ENCODE measurements at regions not wholly inside any gene's neighbourhood (a gene's known extent, or its start where the extent isn't known, plus 50 kb on each side); places are given as distances from the start of the nearest gene placed in this dataset.

DNA sequence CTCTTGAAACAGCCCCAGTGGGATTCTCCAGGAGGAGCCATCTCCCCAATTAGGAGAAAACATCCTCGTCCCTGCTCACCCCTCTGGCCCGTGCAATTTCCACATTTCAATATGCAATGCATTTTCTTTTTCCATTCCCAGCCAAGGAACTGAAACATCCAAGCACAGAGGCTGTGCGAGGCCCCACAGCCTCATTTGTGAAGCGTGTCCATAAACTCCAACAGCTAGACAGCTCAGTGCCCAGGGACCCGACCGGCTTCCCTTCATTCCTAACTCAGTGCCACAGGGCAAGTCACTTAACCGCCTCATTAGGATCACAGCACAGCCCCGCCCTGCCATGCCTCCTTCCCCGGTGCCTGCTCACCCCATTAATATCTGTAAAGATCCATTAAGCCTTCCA is 204.2 kb upstream of the IGF1R start:
- H3K27ac ChIP-seq: no peak overlapping the region
- no peaks in the 10 kb centered on the region for H3K4me1 ChIP-seq
- H3K9me3 ChIP-seq: no peaks in the 10 kb centered on the region
- intact Hi-C loops (cut with DNase I; ENCODE audit: low total_unique reads) (loop anchor here (10.0 kb wide), 1 partner anchor 631 kb away; no protein-coding TSS in a partner anchor), in situ Hi-C loops (cut with MboI; ENCODE audit: low pct_ligation_motif_present in 1 of 4, low pct_unique_long_range_greater_than_20kb in 1 of 4, low sequenced_read_pairs in 3 of 4) (loop anchor here in 1 of 4 donors (25.0 kb wide), 1 partner anchor 618 kb away; no protein-coding TSS in a partner anchor)
- DNase-seq: no peak
- no peaks in the 10 kb centered on the region for H3K36me3 ChIP-seq
- H3K4me3 ChIP-seq: no peak overlapping the region
- WGBS, 2 donors (ENCODE audit: low coverage in 1 of 2): 51 to 64% methylated on average over 6 to 9 of the region's 9 CpGs
- H3K27me3 ChIP-seq: no peaks in the 10 kb centered on the region
- TF ChIP-seq POLR2AphosphoS5 (IDR thresholded peaks at IDR 0.05): no peak

- Histone ChIP-seq H3K36me3 (no peaks in the 10 kb centered on the region), H3K9me3 (no peaks in the 10 kb centered on the region), H3K27ac (no peak overlapping the region), H3K4me1 (no peaks in the 10 kb centered on the region), H3K27me3 (no peaks in the 10 kb centered on the region), H3K4me3 (no peak overlapping the region)
- in situ Hi-C loops (cut with MboI; ENCODE audit: low pct_ligation_motif_present in 1 of 4, low pct_unique_long_range_greater_than_20kb in 1 of 4, low sequenced_read_pairs in 3 of 4) (loop anchor here in 1 of 4 donors (25.0 kb wide), 1 partner anchor 617 kb away; no protein-coding TSS in a partner anchor), intact Hi-C loops (cut with DNase I; ENCODE audit: low total_unique reads) (loop anchor here (10.0 kb wide), 1 partner anchor 629 kb away; no protein-coding TSS in a partner anchor)
- DNase-seq: no peak
- WGBS, 2 donors (ENCODE audit: low coverage in 1 of 2): 80 to 86% methylated on average over 11 of the region's 11 CpGs
- TF ChIP-seq EP300 (IDR thresholded peaks at IDR 0.05; ENCODE audit: low read depth): no peak
- TF ChIP-seq POLR2A (IDR thresholded peaks at IDR 0.05): no peak
- TF ChIP-seq CTCF (IDR thresholded peaks at IDR 0.05): no peak
- TF ChIP-seq POLR2AphosphoS5 (IDR thresholded peaks at IDR 0.05): no peak
These were observed 203.0 kb upstream of the IGF1R start for GRCh38 chr15:98445315-98445714.

GRCh38 chr15:98446083-98446482 is 202.3 kb upstream of the IGF1R start:
- DNase-seq: no peak
- in situ Hi-C loops (cut with MboI; ENCODE audit: low pct_ligation_motif_present in 1 of 4, low pct_unique_long_range_greater_than_20kb in 1 of 4, low sequenced_read_pairs in 3 of 4): loop anchor here in 1 of 4 donors (25.0 kb wide), 1 partner anchor 616 kb away; no protein-coding TSS in a partner anchor
- Histone ChIP-seq H3K27ac (no peak overlapping the region), H3K36me3 (no peaks in the 10 kb centered on the region), H3K9me3 (no peaks in the 10 kb centered on the region), H3K27me3 (no peaks in the 10 kb centered on the region), H3K4me3 (no peak overlapping the region), H3K4me1 (no peaks in the 10 kb centered on the region)
- WGBS, 2 donors (ENCODE audit: low coverage in 1 of 2): 88 to 100% methylated on average over 2 to 8 of the region's 8 CpGs
- TF ChIP-seq EP300 (IDR thresholded peaks at IDR 0.05; ENCODE audit: low read depth) (no peak), CTCF (IDR thresholded peaks at IDR 0.05) (no peak), POLR2AphosphoS5 (IDR thresholded peaks at IDR 0.05) (no peak), POLR2A (IDR thresholded peaks at IDR 0.05) (no peak)
- intact Hi-C loops (cut with DNase I; ENCODE audit: low total_unique reads): loop anchor here (10.0 kb wide), 1 partner anchor 629 kb away; no protein-coding TSS in a partner anchor

DNA sequence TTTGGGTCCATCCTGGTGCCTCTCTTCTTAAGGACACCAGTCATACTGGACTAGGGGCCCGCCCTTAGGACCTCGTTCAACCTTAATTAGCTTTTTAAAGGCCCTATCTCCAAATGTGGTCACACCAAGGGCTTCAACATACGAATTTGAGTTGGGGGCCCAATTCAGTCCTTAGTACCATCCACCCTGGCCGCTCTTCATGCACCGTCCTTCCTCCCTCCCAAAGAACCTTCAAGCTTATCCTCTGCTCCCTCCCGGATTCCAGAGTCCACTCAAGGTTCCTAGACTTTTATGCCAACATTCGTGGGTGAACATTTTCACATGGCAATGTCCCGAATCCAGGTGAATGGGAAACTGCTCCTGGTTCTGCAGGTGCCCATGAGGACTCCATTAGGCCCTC is 201.3 kb upstream of the IGF1R start:
- H3K4me1 ChIP-seq: no peaks in the 10 kb centered on the region
- in situ Hi-C loops (cut with MboI; ENCODE audit: low pct_ligation_motif_present in 1 of 4, low pct_unique_long_range_greater_than_20kb in 1 of 4, low sequenced_read_pairs in 3 of 4): loop anchor here in 1 of 4 donors (25.0 kb wide), 1 partner anchor 615 kb away; no protein-coding TSS in a partner anchor
- intact Hi-C loops (cut with DNase I; ENCODE audit: low total_unique reads): loop anchor here (10.0 kb wide), 1 partner anchor 628 kb away; no protein-coding TSS in a partner anchor

More for the DNA sequence above, 201.3 kb upstream of the IGF1R start:
- Histone ChIP-seq H3K36me3 (no peaks in the 10 kb centered on the region), H3K4me3 (no peak overlapping the region), H3K9me3 (no peaks in the 10 kb centered on the region), H3K27me3 (no peaks in the 10 kb centered on the region), H3K27ac (no peak overlapping the region)
- no peak for DNase-seq
- WGBS, 2 donors (ENCODE audit: low coverage in 1 of 2): 66 to 80% methylated on average over 5 to 8 of the region's 8 CpGs
- TF ChIP-seq CTCF (IDR thresholded peaks at IDR 0.05): no peak
- no peak for TF ChIP-seq POLR2AphosphoS5 (IDR thresholded peaks at IDR 0.05)
- TF ChIP-seq POLR2A (IDR thresholded peaks at IDR 0.05): no peak
- no peak for TF ChIP-seq EP300 (IDR thresholded peaks at IDR 0.05; ENCODE audit: low read depth)
